OCI-LY3 (cell line): ENCODE measurements at regions not wholly inside any gene's neighbourhood (a gene's known extent, or its start where the extent isn't known, plus 50 kb on each side); places are given as distances from the start of the nearest gene placed in this dataset.
"Not testable (repeated sequence)": the region's sequence is repeated elsewhere in the genome, so short reads cannot be mapped to it uniquely, and the experiment has no call there.

ENCODE experiments used
- H2AFZ ChIP-seq: fragments of 200-600, 300-600 bp; shearing (Covaris generic); 2 replicates; pipeline ENCODE4 v1.6.0; 2014; ENCODE audit warnings: antibody characterized with exemption, low read depth, low read length
- H3K27ac ChIP-seq: fragments of 200-600, 300-600 bp; sonication (generic); 2 replicates; pipeline ENCODE4 v1.5.1; 2014; ENCODE audit warnings: mild to moderate bottlenecking, low read length, moderate library complexity, mixed read lengths
- H3K27me3 ChIP-seq: fragments of 200-600, 300-600 bp; sonication (generic); 2 replicates; pipeline ENCODE4 v1.6.1; 2014; ENCODE audit warnings: low read depth, low read length, mixed read lengths
- H3K36me3 ChIP-seq: fragments of 200-600, 300-600 bp; sonication (generic); replicated peaks from 2 replicates; pipeline ENCODE3; 2014; ENCODE audit warnings: low read depth, low read length, mixed read lengths
- H3K4me1 ChIP-seq: fragments of 300-600, 200-600 bp; sonication (generic); 2 replicates; pipeline ENCODE4 v1.6.1; 2014; ENCODE audit warnings: low read length, mixed read lengths
- H3K4me2 ChIP-seq: fragments of 200-600, 300-600 bp; sonication (generic); 2 replicates; pipeline ENCODE4 v1.6.1; 2014; ENCODE audit warnings: low read length, mixed read lengths
- H3K4me3 ChIP-seq: fragments of 300-600, 200-600 bp; sonication (generic); 2 replicates; pipeline ENCODE4 v1.5.1; 2014; ENCODE audit warnings: antibody characterized with exemption, mild to moderate bottlenecking, low read length, moderate library complexity
- H3K79me2 ChIP-seq: fragments of 300-600, 200-600 bp; shearing (Covaris generic); 2 replicates; pipeline ENCODE4 v1.6.1; 2014; ENCODE audit warnings: mild to moderate bottlenecking, low read length, mixed read lengths
- H3K9ac ChIP-seq: fragments of 300-600, 200-600 bp; shearing (Covaris generic); 2 replicates; pipeline ENCODE4 v1.6.0; 2014; ENCODE audit warnings: mild to moderate bottlenecking, low read length, moderate library complexity
- H3K9me3 ChIP-seq: fragments of 200-600, 300-600 bp; shearing (Covaris generic); 2 replicates; pipeline ENCODE4 v1.6.1; 2014; ENCODE audit warnings: low read length, mixed read lengths; ENCODE audit not compliant: insufficient read depth
- H4K20me1 ChIP-seq: fragments of 200-600, 300-600 bp; sonication (generic); 2 replicates; pipeline ENCODE4 v1.6.1; 2016; ENCODE audit warnings: low read length, mixed read lengths; ENCODE audit not compliant: insufficient read depth
- EZH2phosphoT487 ChIP-seq: fragments of 200-600 bp; shearing (Covaris generic); IDR thresholded peaks from 2 replicates; pipeline ENCODE4 v1.6.1; 2018; ENCODE audit warnings: antibody characterized with exemption, mixed run types, low read depth
- TF ChIP-seq, protein P1 (sequence below): fragments of 200-600, 300-600 bp; sonication (generic); IDR thresholded peaks from 2 replicates; pipeline ENCODE4 v1.5.1; 2014; ENCODE audit warnings: antibody characterized with exemption, low read length, low read depth

DNA sequence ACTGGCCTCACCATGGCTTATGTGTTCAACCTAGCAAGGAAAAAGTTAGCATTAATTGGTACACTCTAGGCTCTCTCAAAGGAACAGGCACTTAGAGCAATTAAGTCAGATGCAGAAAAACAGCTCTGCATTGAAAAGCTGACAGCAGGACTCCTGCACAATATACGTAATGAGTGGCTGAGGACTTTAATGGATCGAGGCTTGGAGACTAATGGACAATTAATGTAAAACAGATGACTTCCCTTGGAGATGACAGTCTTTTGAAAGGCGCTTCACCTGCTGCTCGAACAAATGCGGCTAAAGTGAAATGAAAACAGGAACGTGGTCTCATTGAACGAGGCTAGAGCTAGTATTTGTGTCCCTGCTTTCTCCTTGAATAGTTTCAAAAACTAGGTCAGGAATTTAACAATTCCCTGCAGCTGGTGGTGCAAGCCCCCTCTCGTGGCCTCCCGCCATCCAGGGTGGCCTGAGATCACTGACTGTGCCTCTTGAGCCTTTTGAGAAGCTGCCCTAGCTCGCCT, 137.1 kb downstream of the ELOVL4 start:
- Histone ChIP-seq H3K27me3 (no peaks in the 10 kb centered on the region), H3K9me3 (no peaks in the 10 kb centered on the region), H3K27ac (no peak overlapping the region), H3K4me2 (no peak overlapping the region), H3K36me3 (no peaks in the 10 kb centered on the region), H2AFZ (no peak overlapping the region), H3K4me3 (no peak overlapping the region), H3K9ac (no peak overlapping the region), H3K4me1 (peaks cover 15% of the 10 kb centered on the region), H4K20me1 (no peaks in the 10 kb centered on the region), H3K79me2 (no peaks in the 10 kb centered on the region)
- TF ChIP-seq EZH2phosphoT487, result no peak
- TF ChIP-seq, protein P1, sequence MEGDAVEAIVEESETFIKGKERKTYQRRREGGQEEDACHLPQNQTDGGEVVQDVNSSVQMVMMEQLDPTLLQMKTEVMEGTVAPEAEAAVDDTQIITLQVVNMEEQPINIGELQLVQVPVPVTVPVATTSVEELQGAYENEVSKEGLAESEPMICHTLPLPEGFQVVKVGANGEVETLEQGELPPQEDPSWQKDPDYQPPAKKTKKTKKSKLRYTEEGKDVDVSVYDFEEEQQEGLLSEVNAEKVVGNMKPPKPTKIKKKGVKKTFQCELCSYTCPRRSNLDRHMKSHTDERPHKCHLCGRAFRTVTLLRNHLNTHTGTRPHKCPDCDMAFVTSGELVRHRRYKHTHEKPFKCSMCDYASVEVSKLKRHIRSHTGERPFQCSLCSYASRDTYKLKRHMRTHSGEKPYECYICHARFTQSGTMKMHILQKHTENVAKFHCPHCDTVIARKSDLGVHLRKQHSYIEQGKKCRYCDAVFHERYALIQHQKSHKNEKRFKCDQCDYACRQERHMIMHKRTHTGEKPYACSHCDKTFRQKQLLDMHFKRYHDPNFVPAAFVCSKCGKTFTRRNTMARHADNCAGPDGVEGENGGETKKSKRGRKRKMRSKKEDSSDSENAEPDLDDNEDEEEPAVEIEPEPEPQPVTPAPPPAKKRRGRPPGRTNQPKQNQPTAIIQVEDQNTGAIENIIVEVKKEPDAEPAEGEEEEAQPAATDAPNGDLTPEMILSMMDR, result no peak

DNA sequence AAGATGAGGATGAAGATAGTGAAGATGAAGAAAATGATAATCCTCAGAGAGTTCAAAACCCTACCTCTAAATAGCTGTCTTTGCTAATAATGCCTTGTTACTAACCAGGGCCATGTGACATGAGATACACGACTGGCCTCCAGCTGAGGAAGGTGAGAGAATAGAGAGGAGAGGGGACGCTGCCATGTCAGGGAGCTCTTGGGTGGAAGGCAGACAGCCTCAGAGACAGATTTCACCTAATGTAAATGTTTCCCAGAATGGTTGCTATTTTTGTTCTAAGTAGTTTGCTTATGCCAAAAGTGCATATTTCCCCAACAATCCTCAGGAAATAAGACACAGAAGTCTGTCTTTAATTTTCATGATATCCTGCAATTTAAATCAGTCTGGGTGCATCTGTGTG, 138.4 kb downstream of the ELOVL4 start:
- no peak overlapping the region for H3K4me2 ChIP-seq
- no peak overlapping the region for H3K4me3 ChIP-seq
- H3K36me3 ChIP-seq, result no peaks in the 10 kb centered on the region
- no peak for TF ChIP-seq EZH2phosphoT487
- TF ChIP-seq, protein P1, result no peak
- no peak overlapping the region for H2AFZ ChIP-seq
- no peak overlapping the region for H3K27ac ChIP-seq
- peaks cover 7% of the 10 kb centered on the region for H3K4me1 ChIP-seq
- no peaks in the 10 kb centered on the region for H3K27me3 ChIP-seq
- no peak overlapping the region for H3K9ac ChIP-seq
- no peaks in the 10 kb centered on the region for H3K9me3 ChIP-seq
- no peaks in the 10 kb centered on the region for H3K79me2 ChIP-seq
- H4K20me1 ChIP-seq, result no peaks in the 10 kb centered on the region

DNA sequence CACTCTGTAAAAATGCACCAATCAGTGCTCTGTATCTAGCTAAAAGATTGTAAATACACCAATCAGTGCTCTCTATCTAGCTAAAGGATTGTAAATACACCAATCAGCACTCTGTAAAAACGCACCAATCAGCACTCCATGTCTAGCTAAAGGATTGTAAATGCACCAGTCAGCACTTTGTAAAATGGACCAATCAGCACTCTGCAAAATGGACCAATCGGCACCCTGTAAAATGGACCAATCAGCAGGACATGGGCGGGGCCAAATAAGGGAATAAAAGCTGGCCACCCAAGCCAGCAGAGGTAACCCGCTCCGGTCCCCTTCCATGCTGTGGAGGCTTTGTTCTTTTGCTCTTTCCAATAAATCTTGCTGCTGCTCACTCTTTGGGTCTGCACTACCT, 140.7 kb downstream of the ELOVL4 start:
- H3K4me2 ChIP-seq, H3K4me1 ChIP-seq, H3K79me2 ChIP-seq, H4K20me1 ChIP-seq, H3K4me3 ChIP-seq, H3K27me3 ChIP-seq, H3K9me3 ChIP-seq, H3K27ac ChIP-seq, H3K36me3 ChIP-seq, H3K9ac ChIP-seq, H2AFZ ChIP-seq: not testable (repeated sequence)

DNA sequence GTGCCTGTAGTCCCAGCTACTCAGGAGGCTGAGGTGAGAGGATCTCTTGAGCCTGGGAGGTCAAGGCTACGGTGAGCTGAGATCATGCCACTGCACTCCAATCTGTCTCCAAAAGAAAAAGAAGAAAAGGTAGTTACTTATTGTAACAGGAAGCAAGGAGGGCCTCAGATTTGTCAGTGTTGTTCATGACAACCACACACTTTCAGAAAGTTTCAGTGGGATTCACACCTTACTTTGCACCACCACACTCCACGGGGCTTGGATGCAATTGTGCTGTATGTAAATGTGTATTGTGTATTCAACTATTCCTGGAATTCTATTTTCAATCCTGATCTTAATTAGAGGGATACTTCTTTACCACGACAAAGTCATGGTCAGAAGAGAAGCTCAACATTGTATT, 142.6 kb downstream of the ELOVL4 start:
- Histone ChIP-seq H3K79me2 (no peaks in the 10 kb centered on the region), H3K9ac (no peak overlapping the region), H3K4me1 (no peaks in the 10 kb centered on the region), H3K36me3 (no peaks in the 10 kb centered on the region), H4K20me1 (no peaks in the 10 kb centered on the region), H3K9me3 (no peaks in the 10 kb centered on the region), H3K27me3 (no peaks in the 10 kb centered on the region), H2AFZ (no peak overlapping the region), H3K27ac (no peak overlapping the region), H3K4me3 (no peak overlapping the region), H3K4me2 (no peak overlapping the region)
- TF ChIP-seq, protein P1, result no peak
- no peak for TF ChIP-seq EZH2phosphoT487

DNA sequence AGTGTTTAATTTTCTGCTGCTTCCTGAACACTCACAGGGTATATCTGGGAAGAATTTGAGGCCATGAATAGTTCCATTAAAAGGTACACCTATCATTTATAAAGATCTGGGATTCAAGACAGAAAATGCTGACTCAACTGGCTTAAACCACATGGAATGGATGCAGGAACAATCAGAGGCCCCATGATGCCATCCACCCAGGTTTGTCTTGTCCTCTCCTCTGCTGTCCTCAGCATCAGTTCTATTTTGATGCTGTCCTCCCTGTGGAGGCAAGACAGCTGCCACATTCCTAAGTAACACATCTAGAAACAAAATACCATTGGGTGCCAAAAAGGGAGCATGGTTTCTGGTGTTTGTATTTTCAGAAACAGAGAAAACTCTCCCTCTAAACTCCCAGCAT, 143.4 kb downstream of the ELOVL4 start:
- H3K79me2 ChIP-seq, result no peaks in the 10 kb centered on the region
- H3K36me3 ChIP-seq, result no peaks in the 10 kb centered on the region
- no peaks in the 10 kb centered on the region for H4K20me1 ChIP-seq
- no peaks in the 10 kb centered on the region for H3K4me1 ChIP-seq
- H3K4me3 ChIP-seq, result no peak overlapping the region
- H3K9me3 ChIP-seq, result no peaks in the 10 kb centered on the region
- H3K27me3 ChIP-seq, result no peaks in the 10 kb centered on the region
- H2AFZ ChIP-seq, result no peak overlapping the region
- H3K9ac ChIP-seq, result no peak overlapping the region
- TF ChIP-seq EZH2phosphoT487, result no peak
- TF ChIP-seq, protein P1, result no peak
- no peak overlapping the region for H3K4me2 ChIP-seq
- no peak overlapping the region for H3K27ac ChIP-seq
